PC-9 (cell line): ENCODE measurements at regions not wholly inside any gene's neighbourhood (a gene's known extent, or its start where the extent isn't known, plus 50 kb on each side); places are given as distances from the start of the nearest gene placed in this dataset.

Experiments used
- CTCF ChIP-seq: fragments of 200-600 bp; sonication (generic); conservative IDR thresholded peaks from 2 replicates; pipeline ENCODE4 v1.6.1; 2017; ENCODE audit warnings: mixed run types, antibody characterized with exemption, mild to moderate bottlenecking, moderate library complexity
- EZH2 ChIP-seq: fragments of 200-600 bp; sonication (generic); IDR thresholded peaks from 2 replicates; pipeline ENCODE4 v1.8.0; 2017; ENCODE audit warnings: antibody characterized with exemption, low read depth

DNA sequence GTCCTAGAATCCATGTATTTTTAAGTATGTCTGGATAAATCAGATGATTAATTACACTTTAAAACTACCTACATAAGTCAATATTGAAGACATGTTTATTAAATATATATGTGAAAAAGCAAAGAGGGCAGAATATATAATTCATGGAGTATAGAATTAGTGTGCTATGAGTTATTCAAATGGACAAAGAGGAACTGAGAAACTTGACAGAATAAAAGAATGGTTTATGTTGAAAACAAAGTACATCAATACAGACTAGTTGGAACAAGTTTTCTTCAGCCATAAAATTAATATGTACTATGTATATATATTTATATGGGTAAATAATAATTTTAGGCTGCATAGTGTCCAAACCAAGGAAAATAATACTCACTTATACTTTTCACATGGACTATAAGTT is 173.5 kb downstream of the NPFFR2 start:
- no peak for TF ChIP-seq CTCF
- no peak for TF ChIP-seq EZH2
